ENCODE measurements at regions not wholly inside any gene's neighbourhood (a gene's known extent, or its start where the extent isn't known, plus 50 kb on each side); places are given as distances from the start of the nearest gene placed in this dataset.

DNA sequence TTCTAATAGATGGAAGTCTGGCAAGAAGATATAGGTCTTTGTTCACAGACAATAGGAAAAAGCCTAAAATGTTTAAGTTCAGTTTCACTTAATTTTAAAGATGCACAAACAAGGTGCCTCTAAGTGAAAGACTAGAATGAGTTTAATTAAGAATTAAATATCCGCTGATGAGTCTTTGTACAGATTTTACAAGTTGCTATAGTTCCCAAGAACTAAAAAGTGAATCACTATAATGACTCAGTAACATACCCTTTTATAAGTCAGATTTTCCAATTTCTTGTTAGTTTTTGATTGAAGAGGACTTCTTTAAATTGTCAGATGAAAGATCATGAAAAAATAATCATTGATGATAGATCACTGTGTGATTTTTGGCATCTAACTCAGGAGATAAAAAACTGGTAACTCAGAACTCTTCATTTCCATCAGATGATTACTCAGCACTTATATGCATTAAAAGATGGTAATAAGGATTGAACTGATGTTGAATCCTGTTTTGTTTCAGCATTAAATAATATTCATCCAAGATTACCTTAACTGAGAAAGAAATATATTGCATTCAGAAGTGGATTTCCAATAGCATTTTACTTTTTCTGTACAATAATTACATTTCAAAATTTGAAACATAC is 59.0 kb upstream of the ST6GALNAC3 start:
- no peak overlapping the region for H3K9ac ChIP-seq
- no peak overlapping the region for H3K27ac ChIP-seq
- no peak overlapping the region for H3K4me3 Mint-ChIP-seq
- TF ChIP-seq EZH2phosphoT487 (IDR thresholded peaks at IDR 0.05) = no peak
- no peak for TF ChIP-seq EZH2 (IDR thresholded peaks at IDR 0.05)
- TF ChIP-seq, protein P1, sequence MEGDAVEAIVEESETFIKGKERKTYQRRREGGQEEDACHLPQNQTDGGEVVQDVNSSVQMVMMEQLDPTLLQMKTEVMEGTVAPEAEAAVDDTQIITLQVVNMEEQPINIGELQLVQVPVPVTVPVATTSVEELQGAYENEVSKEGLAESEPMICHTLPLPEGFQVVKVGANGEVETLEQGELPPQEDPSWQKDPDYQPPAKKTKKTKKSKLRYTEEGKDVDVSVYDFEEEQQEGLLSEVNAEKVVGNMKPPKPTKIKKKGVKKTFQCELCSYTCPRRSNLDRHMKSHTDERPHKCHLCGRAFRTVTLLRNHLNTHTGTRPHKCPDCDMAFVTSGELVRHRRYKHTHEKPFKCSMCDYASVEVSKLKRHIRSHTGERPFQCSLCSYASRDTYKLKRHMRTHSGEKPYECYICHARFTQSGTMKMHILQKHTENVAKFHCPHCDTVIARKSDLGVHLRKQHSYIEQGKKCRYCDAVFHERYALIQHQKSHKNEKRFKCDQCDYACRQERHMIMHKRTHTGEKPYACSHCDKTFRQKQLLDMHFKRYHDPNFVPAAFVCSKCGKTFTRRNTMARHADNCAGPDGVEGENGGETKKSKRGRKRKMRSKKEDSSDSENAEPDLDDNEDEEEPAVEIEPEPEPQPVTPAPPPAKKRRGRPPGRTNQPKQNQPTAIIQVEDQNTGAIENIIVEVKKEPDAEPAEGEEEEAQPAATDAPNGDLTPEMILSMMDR (IDR thresholded peaks at IDR 0.05) = no peak
- peaks cover 4% of the 10 kb centered on the region for H3K9me3 Mint-ChIP-seq
- H3K4me1 Mint-ChIP-seq = peaks cover 30% of the 10 kb centered on the region
- H4K20me1 ChIP-seq (ENCODE audit: low read depth) = no peaks in the 10 kb centered on the region
- H3K79me2 ChIP-seq (ENCODE audit: low read depth) = no peaks in the 10 kb centered on the region
- H3K27ac Mint-ChIP-seq = no peak overlapping the region
- no peak overlapping the region for H3K4me2 ChIP-seq
- no peaks in the 10 kb centered on the region for H3F3A ChIP-seq (ENCODE audit: low read depth)
- DNase-seq (ENCODE audit: low spot score) = no peak
- H3K4me3 ChIP-seq = no peak overlapping the region
- H2AFZ ChIP-seq (replicated peaks) = no peak overlapping the region
- H3K9me3 ChIP-seq (ENCODE audit: low read depth) = no peaks in the 10 kb centered on the region
- no peaks in the 10 kb centered on the region for H3K36me3 Mint-ChIP-seq
- H3K27me3 Mint-ChIP-seq (ENCODE audit: insufficient read depth, low read depth) = peaks cover 3% of the 10 kb centered on the region
- peaks cover 7% of the 10 kb centered on the region for H3K4me1 ChIP-seq
- H3K36me3 ChIP-seq = no peaks in the 10 kb centered on the region
- no peaks in the 10 kb centered on the region for H3K27me3 ChIP-seq

DNA sequence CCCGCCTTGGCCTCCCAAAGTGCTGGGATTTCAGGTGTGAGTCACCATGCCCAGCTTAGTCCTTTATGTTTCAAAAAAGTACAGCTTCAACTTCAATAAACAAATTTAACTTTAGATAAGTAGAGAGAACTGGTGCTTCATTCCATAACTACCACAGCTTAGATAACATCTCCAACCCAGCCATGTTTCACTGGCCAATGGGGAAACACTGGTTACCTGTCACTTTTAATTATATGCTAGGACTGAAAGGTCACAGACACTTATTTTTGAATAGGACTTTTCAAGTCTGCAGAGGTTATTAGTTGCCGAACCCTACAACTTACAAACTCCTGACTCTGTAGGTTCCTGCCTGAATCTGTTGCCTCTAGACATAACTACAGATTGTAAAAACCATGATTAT is 56.5 kb upstream of the ST6GALNAC3 start:
- Histone ChIP-seq H3K27ac (no peak overlapping the region), H3K27me3 (no peaks in the 10 kb centered on the region), H3K79me2 (ENCODE audit: low read depth) (no peaks in the 10 kb centered on the region), H3K9ac (no peak overlapping the region), H3K36me3 (no peaks in the 10 kb centered on the region), H3K4me2 (no peak overlapping the region), H3K4me1 (peaks cover under 1% of the 10 kb centered on the region), H4K20me1 (ENCODE audit: low read depth) (no peaks in the 10 kb centered on the region), H3K4me3 (no peak overlapping the region), H2AFZ (replicated peaks) (no peak overlapping the region), H3F3A (ENCODE audit: low read depth) (no peaks in the 10 kb centered on the region), H3K9me3 (ENCODE audit: low read depth) (no peaks in the 10 kb centered on the region)
- H3K9me3 Mint-ChIP-seq = peaks cover 4% of the 10 kb centered on the region
- peaks cover 2% of the 10 kb centered on the region for H3K27me3 Mint-ChIP-seq (ENCODE audit: insufficient read depth, low read depth)
- H3K36me3 Mint-ChIP-seq = no peaks in the 10 kb centered on the region
- H3K27ac Mint-ChIP-seq = no peak overlapping the region
- TF ChIP-seq, protein P1 (IDR thresholded peaks at IDR 0.05) = no peak
- TF ChIP-seq EZH2 (IDR thresholded peaks at IDR 0.05) (no peak), EZH2phosphoT487 (IDR thresholded peaks at IDR 0.05) (no peak)
- no peak overlapping the region for H3K4me3 Mint-ChIP-seq
- peaks cover 15% of the 10 kb centered on the region for H3K4me1 Mint-ChIP-seq
- no peak for DNase-seq (ENCODE audit: low spot score)

DNA sequence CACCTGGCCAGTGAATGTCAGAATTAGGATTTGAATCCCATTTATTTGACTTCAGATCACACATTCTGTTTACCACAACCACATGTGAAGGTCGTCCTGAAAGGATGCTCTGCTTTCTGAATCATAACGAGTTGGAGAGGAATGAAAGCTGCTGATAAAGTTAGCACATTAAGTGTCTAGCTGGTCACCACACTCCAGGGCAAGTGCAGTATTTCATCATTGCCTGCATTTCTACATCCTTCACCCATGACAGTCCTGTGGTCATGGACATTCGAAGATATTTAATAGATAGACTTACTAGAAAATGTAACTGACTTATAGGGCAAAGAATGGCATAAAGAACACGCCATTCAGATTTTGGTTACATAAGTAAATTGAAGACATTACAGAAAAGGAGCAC is 52.7 kb upstream of the ST6GALNAC3 start:
- no peaks in the 10 kb centered on the region for H4K20me1 ChIP-seq (ENCODE audit: low read depth)
- no peaks in the 10 kb centered on the region for H3K4me1 ChIP-seq
- H3K4me3 ChIP-seq = no peak overlapping the region
- H3K9me3 ChIP-seq (ENCODE audit: low read depth) = no peaks in the 10 kb centered on the region
- H3F3A ChIP-seq (ENCODE audit: low read depth) = no peaks in the 10 kb centered on the region
- no peak for DNase-seq (ENCODE audit: low spot score)
- no peak overlapping the region for H3K4me2 ChIP-seq
- H3K9ac ChIP-seq = no peak overlapping the region
- no peak overlapping the region for H3K27ac ChIP-seq
- no peaks in the 10 kb centered on the region for H3K79me2 ChIP-seq (ENCODE audit: low read depth)
- H3K36me3 Mint-ChIP-seq = no peaks in the 10 kb centered on the region
- peaks cover 28% of the 10 kb centered on the region for H3K4me1 Mint-ChIP-seq
- H3K4me3 Mint-ChIP-seq = no peak overlapping the region
- no peaks in the 10 kb centered on the region for H3K27me3 ChIP-seq
- no peaks in the 10 kb centered on the region for H3K9me3 Mint-ChIP-seq
- no peak overlapping the region for H3K27ac Mint-ChIP-seq
- H3K27me3 Mint-ChIP-seq (ENCODE audit: insufficient read depth, low read depth) = no peaks in the 10 kb centered on the region
- no peak overlapping the region for H2AFZ ChIP-seq (replicated peaks)
- H3K36me3 ChIP-seq = no peaks in the 10 kb centered on the region
- TF ChIP-seq, protein P1 (IDR thresholded peaks at IDR 0.05) = no peak
- TF ChIP-seq EZH2 (IDR thresholded peaks at IDR 0.05) (no peak), EZH2phosphoT487 (IDR thresholded peaks at IDR 0.05) (no peak)
